Activated naive CD4-positive, alpha-beta T cell treated with anti-CD3 and anti-CD28 coated beads, Interleukin-2, amount 50 U/mL, for 24 hours (primary cell): ENCODE measurements at regions not wholly inside any gene's neighbourhood (a gene's known extent, or its start where the extent isn't known, plus 50 kb on each side); places are given as distances from the start of the nearest gene placed in this dataset.
"Not testable (repeated sequence)": the region's sequence is repeated elsewhere in the genome, so short reads cannot be mapped to it uniquely, and the experiment has no call there.

Experiments
- H3K27ac Mint-ChIP-seq: one replicate; pipeline ENCODE4 v1.8.0; 2021; ENCODE audit warnings: mild to moderate bottlenecking, mixed read lengths
- H3K27me3 Mint-ChIP-seq: one replicate; pipeline ENCODE4 v1.8.0; 2021; ENCODE audit warnings: mixed read lengths
- H3K36me3 Mint-ChIP-seq: one replicate; pipeline ENCODE4 v1.8.0; 2021; ENCODE audit warnings: mixed read lengths
- H3K4me1 Mint-ChIP-seq: one replicate; pipeline ENCODE4 v1.8.0; 2021; ENCODE audit warnings: mixed read lengths
- H3K4me3 Mint-ChIP-seq: one replicate; pipeline ENCODE4 v1.8.0; 2021; ENCODE audit warnings: mild to moderate bottlenecking, mixed read lengths
- H3K9me3 Mint-ChIP-seq: one replicate; pipeline ENCODE4 v1.8.0; 2021; ENCODE audit warnings: mixed read lengths

- not testable (repeated sequence) for H3K27ac Mint-ChIP-seq, H3K4me1 Mint-ChIP-seq, H3K36me3 Mint-ChIP-seq, H3K9me3 Mint-ChIP-seq, H3K27me3 Mint-ChIP-seq, H3K4me3 Mint-ChIP-seq
Observed at GRCh38 chr20:29031262-29031982, 2226.0 kb upstream of the DEFB115 start.

DNA sequence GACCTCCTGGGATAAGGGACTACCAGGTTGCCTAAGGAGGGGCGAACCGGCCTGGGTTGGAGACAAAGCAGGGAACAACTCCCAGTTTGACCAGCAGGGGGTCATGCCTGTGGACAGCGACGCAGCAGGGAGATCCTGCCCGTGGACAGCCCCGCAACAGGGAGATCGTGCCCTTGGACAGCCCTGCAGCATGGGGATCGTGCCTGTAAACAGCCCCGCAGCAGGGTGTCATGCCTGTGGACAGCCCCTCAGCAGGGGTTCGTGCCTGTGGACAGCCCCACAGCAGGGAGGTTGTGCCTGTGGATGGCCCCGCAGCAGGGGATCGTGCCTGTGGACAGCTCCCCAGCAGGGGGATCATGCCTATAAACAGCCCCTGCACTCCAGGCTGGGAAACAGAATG, 2213.2 kb upstream of the DEFB115 start:
- H3K27me3 Mint-ChIP-seq, H3K36me3 Mint-ChIP-seq, H3K27ac Mint-ChIP-seq, H3K4me3 Mint-ChIP-seq, H3K4me1 Mint-ChIP-seq, H3K9me3 Mint-ChIP-seq: not testable (repeated sequence)

DNA sequence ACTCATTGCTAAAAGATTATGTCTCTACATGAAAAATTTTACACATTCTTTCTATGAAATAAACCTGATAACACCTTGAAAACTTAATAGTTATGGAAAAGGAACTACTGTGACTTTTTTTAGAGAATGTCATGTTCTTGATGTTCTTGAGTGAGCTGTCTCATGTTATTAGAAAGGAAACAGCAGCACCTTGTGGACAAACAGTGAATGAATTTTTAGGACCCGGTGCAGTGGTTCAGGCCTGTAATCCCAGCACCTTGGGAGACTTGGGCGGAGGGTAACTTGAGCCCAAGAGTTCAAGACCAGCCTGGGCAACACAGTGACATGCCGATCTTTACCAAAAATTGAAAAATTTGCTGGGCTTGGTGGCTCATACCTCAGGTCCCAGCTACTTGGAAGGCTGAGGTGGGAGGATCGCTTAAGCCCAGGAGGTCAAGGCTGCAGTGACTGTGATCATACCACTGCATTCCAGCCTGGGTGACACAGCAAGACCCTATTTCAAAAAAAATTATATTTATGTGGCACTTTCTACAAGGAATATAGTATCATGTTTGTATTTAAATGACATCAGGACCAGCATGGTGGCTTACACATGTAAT, 2207.4 kb upstream of the DEFB115 start:
- H3K4me1 Mint-ChIP-seq, H3K4me3 Mint-ChIP-seq, H3K9me3 Mint-ChIP-seq: not testable (repeated sequence)

DNA sequence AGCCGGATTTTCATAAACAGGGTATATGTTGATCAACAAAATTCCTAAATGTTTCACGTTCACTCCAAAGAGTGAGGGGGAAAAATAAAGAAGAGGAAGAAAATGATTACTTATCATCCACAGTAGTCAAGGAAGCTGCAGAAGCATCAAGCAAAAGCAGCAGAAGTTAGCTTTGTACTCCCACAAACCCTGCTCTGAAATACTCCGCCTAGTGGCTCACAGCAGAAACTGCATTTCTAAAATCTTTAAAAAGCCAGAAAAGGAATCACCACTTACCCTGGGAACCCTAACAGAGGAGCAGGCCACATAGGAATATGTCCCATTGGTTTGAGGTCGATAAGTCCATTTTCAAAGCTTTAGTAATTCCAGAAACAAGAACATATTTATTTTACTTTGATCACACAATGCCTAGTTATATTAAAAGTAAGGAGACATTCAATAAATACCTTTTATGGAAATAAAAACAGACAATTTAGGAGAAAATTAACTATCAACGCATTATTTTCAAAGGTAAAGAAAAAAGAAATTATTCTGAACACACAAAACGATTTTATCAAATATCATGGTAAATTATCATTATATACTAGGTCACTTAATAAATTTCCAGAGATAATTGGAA, 2199.5 kb upstream of the DEFB115 start:
- H3K27ac Mint-ChIP-seq, H3K4me1 Mint-ChIP-seq, H3K27me3 Mint-ChIP-seq, H3K4me3 Mint-ChIP-seq, H3K36me3 Mint-ChIP-seq: not testable (repeated sequence)
- H3K9me3 Mint-ChIP-seq, result peaks cover 19% of the 10 kb centered on the region

More for the DNA sequence above, 2207.4 kb upstream of the DEFB115 start:
- H3K27me3 Mint-ChIP-seq, H3K27ac Mint-ChIP-seq, H3K36me3 Mint-ChIP-seq: not testable (repeated sequence)

DNA sequence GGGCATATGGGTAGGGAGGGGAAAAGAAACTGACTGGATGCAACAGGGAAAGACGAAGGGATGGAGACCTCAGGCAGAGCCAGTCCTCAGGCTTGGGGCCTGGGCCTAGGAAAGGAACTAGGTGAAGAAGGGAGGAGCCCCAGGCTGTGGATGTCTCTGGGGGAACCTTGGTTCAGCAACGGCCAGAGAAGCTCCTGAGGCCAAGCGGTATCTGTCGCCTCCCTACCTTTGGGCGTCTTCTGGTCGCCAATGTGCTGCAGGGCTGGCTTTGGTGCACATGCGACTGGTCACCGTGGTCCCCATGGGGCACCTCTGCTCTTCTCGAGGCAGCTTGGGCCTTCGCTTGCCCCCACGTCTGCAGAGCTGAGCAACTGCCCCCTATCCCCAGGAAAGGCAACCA, 2195.0 kb upstream of the DEFB115 start:
- H3K36me3 Mint-ChIP-seq, H3K4me3 Mint-ChIP-seq, H3K4me1 Mint-ChIP-seq, H3K27me3 Mint-ChIP-seq, H3K27ac Mint-ChIP-seq: not testable (repeated sequence)
- H3K9me3 Mint-ChIP-seq, result peaks cover 31% of the 10 kb centered on the region

DNA sequence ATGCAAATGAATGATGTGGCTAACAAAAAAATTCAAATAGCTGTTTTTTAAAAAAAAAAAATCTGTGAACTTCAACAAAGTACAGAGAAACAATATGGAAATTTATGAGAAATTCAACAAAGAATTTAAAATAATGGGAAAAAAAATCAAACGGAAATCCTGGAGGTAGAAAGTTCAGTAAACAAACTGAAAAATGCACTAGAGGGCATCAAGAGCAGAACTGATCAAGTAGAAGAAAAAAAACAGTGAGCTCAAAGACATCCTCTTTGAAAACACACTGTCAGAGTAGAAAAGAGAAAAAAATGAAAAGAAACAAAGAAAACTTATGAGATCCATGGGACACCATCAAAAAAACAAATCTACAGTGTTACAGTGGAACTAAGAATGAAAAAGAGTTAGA, 2191.1 kb upstream of the DEFB115 start:
- not testable (repeated sequence) for H3K27me3 Mint-ChIP-seq, H3K4me1 Mint-ChIP-seq, H3K27ac Mint-ChIP-seq, H3K4me3 Mint-ChIP-seq, H3K36me3 Mint-ChIP-seq
- peaks cover 24% of the 10 kb centered on the region for H3K9me3 Mint-ChIP-seq

- H3K9me3 Mint-ChIP-seq, result peaks cover 31% of the 10 kb centered on the region
- not testable (repeated sequence) for H3K36me3 Mint-ChIP-seq, H3K27me3 Mint-ChIP-seq, H3K4me3 Mint-ChIP-seq, H3K4me1 Mint-ChIP-seq
- H3K27ac Mint-ChIP-seq, result peak overlapping the region; percentile 32
Observed at GRCh38 chr20:29073640-29074039, 2183.8 kb upstream of the DEFB115 start.

DNA sequence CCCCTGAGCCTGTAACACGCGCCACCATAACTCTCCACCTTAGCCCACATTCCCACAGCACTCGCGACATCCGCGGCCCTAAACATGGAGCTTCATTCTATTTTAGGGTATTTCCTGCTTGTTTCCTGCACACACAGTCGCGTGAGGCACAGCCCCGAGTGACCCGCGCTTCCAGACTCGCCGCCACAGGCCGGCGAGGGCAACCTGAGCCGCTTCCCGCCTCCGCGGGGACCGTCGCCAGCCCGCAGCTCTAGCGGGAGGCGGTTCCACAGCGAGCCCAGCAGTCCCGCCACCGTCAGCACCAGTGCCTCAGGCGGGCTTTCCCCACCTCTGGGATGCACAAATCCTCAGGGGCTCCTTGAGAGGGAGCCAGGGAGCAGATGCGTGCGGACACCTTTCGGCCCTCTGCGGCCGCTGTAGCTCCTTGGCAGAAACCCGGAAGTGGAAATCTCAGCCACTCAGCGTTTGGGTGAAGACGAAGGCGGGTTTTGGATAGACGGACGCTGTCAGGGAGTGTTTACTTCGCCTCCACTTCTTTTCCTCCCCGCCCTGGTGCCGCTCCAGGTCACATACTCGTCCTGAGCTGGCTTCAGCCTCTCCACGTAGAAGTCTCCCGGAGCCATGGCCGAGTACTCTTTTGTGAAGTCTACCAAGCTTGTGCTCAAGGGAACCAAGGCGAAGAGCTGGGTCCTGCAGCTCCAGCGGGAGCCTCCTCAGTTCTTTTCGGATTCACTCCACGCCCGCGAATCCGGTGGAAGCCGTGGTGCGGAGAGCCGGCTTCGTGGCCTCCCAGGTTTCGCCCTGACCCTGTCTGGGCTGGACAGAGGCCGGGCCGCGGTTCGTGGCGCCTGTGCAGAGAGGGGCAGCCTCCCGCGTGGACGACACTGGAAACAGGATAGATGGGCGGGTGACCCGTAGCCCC, 2177.4 kb upstream of the DEFB115 start:
- Mint-ChIP-seq H3K36me3 (no peaks in the 10 kb centered on the region), H3K27ac (no peak overlapping the region), H3K4me1 (no peaks in the 10 kb centered on the region), H3K9me3 (peaks cover 35% of the 10 kb centered on the region), H3K4me3 (peak overlapping the region; percentile 37), H3K27me3 (no peaks in the 10 kb centered on the region)

DNA sequence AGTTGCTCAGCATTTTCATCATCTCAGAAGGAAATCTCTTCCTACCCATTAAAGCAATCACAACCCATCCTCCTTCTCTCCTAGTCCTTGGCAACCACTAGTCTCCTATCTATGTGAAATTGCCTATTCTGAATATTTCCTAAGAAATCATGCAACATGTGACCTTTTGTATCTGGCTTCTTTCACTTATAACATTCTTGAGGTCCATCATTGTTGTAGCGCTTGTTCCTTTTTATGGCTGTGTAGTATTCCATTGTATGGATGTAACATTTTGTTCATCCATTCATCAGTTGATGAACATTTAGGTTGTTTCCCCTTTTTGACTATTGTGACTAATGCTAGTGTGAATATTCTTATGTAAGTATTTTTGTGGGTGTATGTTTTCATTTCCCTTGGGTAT, 2175.8 kb upstream of the DEFB115 start:
- not testable (repeated sequence) for H3K4me3 Mint-ChIP-seq, H3K27ac Mint-ChIP-seq, H3K4me1 Mint-ChIP-seq, H3K36me3 Mint-ChIP-seq, H3K27me3 Mint-ChIP-seq
- H3K9me3 Mint-ChIP-seq, result peaks cover 26% of the 10 kb centered on the region

DNA sequence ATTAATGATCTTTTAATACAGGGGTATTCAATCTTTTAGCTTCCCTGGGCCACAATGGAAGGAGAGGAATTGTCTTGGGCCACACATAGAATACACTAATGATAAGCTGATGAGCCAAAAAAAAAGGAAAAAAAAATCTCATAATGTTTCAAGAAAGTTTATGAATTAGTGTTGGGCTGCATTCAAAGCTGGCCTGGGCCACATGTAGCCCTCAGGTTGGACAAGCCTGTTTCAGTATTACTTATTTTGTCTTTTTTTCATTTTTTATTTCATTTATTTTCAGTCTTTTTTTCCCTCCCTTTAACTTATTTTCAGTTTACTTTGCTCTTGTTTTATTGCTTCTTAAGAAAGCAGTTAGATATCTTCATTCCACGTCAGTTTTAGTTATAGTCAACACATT, 2171.8 kb upstream of the DEFB115 start:
- H3K4me1 Mint-ChIP-seq, result no peaks in the 10 kb centered on the region
- H3K4me3 Mint-ChIP-seq, result no peak overlapping the region
- no peaks in the 10 kb centered on the region for H3K27me3 Mint-ChIP-seq
- no peak overlapping the region for H3K27ac Mint-ChIP-seq
- H3K36me3 Mint-ChIP-seq, result no peaks in the 10 kb centered on the region
- peaks cover 22% of the 10 kb centered on the region for H3K9me3 Mint-ChIP-seq

- H3K9me3 Mint-ChIP-seq, result peaks cover 22% of the 10 kb centered on the region
- not testable (repeated sequence) for H3K4me1 Mint-ChIP-seq, H3K27me3 Mint-ChIP-seq, H3K27ac Mint-ChIP-seq, H3K36me3 Mint-ChIP-seq, H3K4me3 Mint-ChIP-seq
Observed at GRCh38 chr20:29086145-29086718, 2171.2 kb upstream of the DEFB115 start.

GRCh38 chr20:29086938-29087337, 2170.5 kb upstream of the DEFB115 start:
- H3K36me3 Mint-ChIP-seq, result no peaks in the 10 kb centered on the region

GRCh38 chr20:29087887-29088286, 2169.6 kb upstream of the DEFB115 start:
- not testable (repeated sequence) for H3K27me3 Mint-ChIP-seq, H3K4me1 Mint-ChIP-seq, H3K4me3 Mint-ChIP-seq, H3K27ac Mint-ChIP-seq, H3K36me3 Mint-ChIP-seq
- peaks cover 18% of the 10 kb centered on the region for H3K9me3 Mint-ChIP-seq

More at GRCh38 chr20:29086938-29087337, 2170.5 kb upstream of the DEFB115 start:
- peaks cover 22% of the 10 kb centered on the region for H3K9me3 Mint-ChIP-seq
- no peak overlapping the region for H3K27ac Mint-ChIP-seq
- H3K4me1 Mint-ChIP-seq, result no peaks in the 10 kb centered on the region
- H3K27me3 Mint-ChIP-seq, result no peaks in the 10 kb centered on the region
- H3K4me3 Mint-ChIP-seq, result no peak overlapping the region

GRCh38 chr20:29088472-29088871, 2169.0 kb upstream of the DEFB115 start:
- H3K4me3 Mint-ChIP-seq, result not testable (repeated sequence)

GRCh38 chr20:29089409-29089808, 2168.1 kb upstream of the DEFB115 start:
- not testable (repeated sequence) for H3K4me1 Mint-ChIP-seq, H3K27me3 Mint-ChIP-seq, H3K27ac Mint-ChIP-seq, H3K4me3 Mint-ChIP-seq, H3K36me3 Mint-ChIP-seq
- H3K9me3 Mint-ChIP-seq, result peaks cover 11% of the 10 kb centered on the region

More at GRCh38 chr20:29088472-29088871, 2169.0 kb upstream of the DEFB115 start:
- not testable (repeated sequence) for H3K36me3 Mint-ChIP-seq, H3K27me3 Mint-ChIP-seq, H3K4me1 Mint-ChIP-seq, H3K27ac Mint-ChIP-seq
- H3K9me3 Mint-ChIP-seq, result peaks cover 18% of the 10 kb centered on the region
